Cardiac fibroblast (primary cell): ENCODE measurements at regions not wholly inside any gene's neighbourhood (a gene's known extent, or its start where the extent isn't known, plus 50 kb on each side); places are given as distances from the start of the nearest gene placed in this dataset.

Experiments used
- DNase-seq, 2 donors: peaks; one replicate each; pipeline versions ENCODE4 v3.0.0 to v3.0.0-alpha.2; 2010; ENCODE audit warnings: low read depth in 2 of 2
- H3K4me3 ChIP-seq, 2 donors: replicated peaks in 1 of 2; 1 replicate in 1 of 2; 2 replicates in 1 of 2; pipeline ENCODE4 v1.5.1; 2011; ENCODE audit warnings: low read depth in 2 of 2, low read length in 2 of 2, mild to moderate bottlenecking in 2 of 2, moderate library complexity in 1 of 2
- CTCF ChIP-seq: IDR thresholded peaks from one replicate; pipeline ENCODE4 v1.5.1; 2011; ENCODE audit warnings: low read depth, mild to moderate bottlenecking, low read length, inconsistent platforms

- no peak for TF ChIP-seq CTCF
- H3K4me3 ChIP-seq = no peak overlapping the region
- DNase-seq = no peak
Measured at GRCh38 chr22:47780281-47780875, 1017.9 kb downstream of the TBC1D22A start.

- TF ChIP-seq CTCF = no peak
- no peak for DNase-seq
- H3K4me3 ChIP-seq = no peak overlapping the region
Measured at GRCh38 chr22:47779474-47779873, 1017.0 kb downstream of the TBC1D22A start.

- no peak overlapping the region for H3K4me3 ChIP-seq
- DNase-seq = no peak
- TF ChIP-seq CTCF = no peak
Measured at GRCh38 chr22:47778160-47778658, 1015.8 kb downstream of the TBC1D22A start.

- DNase-seq = no peak
- TF ChIP-seq CTCF = no peak
- no peak overlapping the region for H3K4me3 ChIP-seq
Measured at GRCh38 chr22:47777426-47777825, 1015.0 kb downstream of the TBC1D22A start.

- DNase-seq = no peak
- no peak overlapping the region for H3K4me3 ChIP-seq
- no peak for TF ChIP-seq CTCF
Measured at GRCh38 chr22:47776329-47776728, 1013.9 kb downstream of the TBC1D22A start.

GRCh38 chr22:47775686-47776085 is 1013.2 kb downstream of the TBC1D22A start:
- no peak for TF ChIP-seq CTCF
- no peak for DNase-seq
- no peak overlapping the region for H3K4me3 ChIP-seq

- no peak for DNase-seq
- TF ChIP-seq CTCF = no peak
- H3K4me3 ChIP-seq = no peak overlapping the region
Measured at GRCh38 chr22:47775191-47775590, 1012.7 kb downstream of the TBC1D22A start.
